ENCODE measurements at regions not wholly inside any gene's neighbourhood (a gene's known extent, or its start where the extent isn't known, plus 50 kb on each side); places are given as distances from the start of the nearest gene placed in this dataset.

DNA sequence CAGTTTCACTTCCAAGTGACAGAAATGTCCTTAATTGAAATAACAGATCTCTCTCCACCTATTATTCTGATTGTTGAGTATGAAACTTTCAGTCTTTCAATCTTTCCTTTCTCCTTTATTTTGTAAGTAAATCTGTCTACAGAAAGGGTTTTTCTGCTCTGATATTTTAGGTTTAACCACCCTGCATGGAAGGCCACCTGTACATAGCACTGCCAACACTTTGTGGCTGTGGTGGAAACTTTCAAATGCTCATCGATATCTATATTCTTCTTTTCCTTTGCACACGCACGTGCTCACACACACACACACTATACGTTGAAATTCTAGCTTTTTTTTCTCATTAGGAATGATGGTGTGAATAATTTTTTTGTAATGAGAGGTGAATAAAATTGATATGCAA lies 1179.3 kb downstream of the KCNT2 start:
- TF ChIP-seq, protein P1, sequence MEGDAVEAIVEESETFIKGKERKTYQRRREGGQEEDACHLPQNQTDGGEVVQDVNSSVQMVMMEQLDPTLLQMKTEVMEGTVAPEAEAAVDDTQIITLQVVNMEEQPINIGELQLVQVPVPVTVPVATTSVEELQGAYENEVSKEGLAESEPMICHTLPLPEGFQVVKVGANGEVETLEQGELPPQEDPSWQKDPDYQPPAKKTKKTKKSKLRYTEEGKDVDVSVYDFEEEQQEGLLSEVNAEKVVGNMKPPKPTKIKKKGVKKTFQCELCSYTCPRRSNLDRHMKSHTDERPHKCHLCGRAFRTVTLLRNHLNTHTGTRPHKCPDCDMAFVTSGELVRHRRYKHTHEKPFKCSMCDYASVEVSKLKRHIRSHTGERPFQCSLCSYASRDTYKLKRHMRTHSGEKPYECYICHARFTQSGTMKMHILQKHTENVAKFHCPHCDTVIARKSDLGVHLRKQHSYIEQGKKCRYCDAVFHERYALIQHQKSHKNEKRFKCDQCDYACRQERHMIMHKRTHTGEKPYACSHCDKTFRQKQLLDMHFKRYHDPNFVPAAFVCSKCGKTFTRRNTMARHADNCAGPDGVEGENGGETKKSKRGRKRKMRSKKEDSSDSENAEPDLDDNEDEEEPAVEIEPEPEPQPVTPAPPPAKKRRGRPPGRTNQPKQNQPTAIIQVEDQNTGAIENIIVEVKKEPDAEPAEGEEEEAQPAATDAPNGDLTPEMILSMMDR (IDR thresholded peaks at IDR 0.05; ENCODE audit: insufficient read depth, low read length) = no peak
- TF ChIP-seq GABPA (IDR thresholded peaks at IDR 0.05; ENCODE audit: low read depth) (no peak), SPI1 (IDR thresholded peaks at IDR 0.05; ENCODE audit: borderline replicate concordance, low read depth) (no peak), POLR2AphosphoS5 (IDR thresholded peaks at IDR 0.05; ENCODE audit: low read depth) (no peak)
- TF ChIP-seq, protein P2, sequence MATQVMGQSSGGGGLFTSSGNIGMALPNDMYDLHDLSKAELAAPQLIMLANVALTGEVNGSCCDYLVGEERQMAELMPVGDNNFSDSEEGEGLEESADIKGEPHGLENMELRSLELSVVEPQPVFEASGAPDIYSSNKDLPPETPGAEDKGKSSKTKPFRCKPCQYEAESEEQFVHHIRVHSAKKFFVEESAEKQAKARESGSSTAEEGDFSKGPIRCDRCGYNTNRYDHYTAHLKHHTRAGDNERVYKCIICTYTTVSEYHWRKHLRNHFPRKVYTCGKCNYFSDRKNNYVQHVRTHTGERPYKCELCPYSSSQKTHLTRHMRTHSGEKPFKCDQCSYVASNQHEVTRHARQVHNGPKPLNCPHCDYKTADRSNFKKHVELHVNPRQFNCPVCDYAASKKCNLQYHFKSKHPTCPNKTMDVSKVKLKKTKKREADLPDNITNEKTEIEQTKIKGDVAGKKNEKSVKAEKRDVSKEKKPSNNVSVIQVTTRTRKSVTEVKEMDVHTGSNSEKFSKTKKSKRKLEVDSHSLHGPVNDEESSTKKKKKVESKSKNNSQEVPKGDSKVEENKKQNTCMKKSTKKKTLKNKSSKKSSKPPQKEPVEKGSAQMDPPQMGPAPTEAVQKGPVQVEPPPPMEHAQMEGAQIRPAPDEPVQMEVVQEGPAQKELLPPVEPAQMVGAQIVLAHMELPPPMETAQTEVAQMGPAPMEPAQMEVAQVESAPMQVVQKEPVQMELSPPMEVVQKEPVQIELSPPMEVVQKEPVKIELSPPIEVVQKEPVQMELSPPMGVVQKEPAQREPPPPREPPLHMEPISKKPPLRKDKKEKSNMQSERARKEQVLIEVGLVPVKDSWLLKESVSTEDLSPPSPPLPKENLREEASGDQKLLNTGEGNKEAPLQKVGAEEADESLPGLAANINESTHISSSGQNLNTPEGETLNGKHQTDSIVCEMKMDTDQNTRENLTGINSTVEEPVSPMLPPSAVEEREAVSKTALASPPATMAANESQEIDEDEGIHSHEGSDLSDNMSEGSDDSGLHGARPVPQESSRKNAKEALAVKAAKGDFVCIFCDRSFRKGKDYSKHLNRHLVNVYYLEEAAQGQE (IDR thresholded peaks at IDR 0.05; ENCODE audit: insufficient replicate concordance, low read depth) = no peak
- no peaks in the 10 kb centered on the region for H3K27me3 ChIP-seq (ENCODE audit: insufficient read depth, poor library complexity, severe bottlenecking)
- DNase-seq (ENCODE audit: low read depth in 1 of 2, low spot score in 1 of 2) = no peak
- no peak overlapping the region for H3K27ac ChIP-seq (replicated peaks)
- H3K4me3 ChIP-seq (replicated peaks; ENCODE audit: insufficient read depth, low read length) = no peak overlapping the region

DNA sequence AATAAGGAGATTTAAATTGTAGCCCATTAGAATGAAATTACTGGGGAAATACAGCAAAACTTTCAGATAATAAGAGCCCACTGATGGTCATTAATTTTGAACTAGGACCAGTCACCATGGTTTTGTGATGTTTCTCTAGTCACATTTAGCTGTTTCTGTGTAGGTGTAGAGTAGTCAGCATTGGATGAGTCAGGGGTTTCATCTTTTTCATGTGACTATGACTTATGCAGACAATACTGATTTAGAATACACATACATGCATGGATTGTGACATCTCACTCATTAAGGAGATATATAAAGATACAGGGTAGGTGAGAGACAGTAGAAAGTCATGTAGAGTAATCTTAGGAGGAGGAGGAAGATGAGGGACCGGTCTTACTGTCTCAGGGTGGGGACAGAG lies 1192.7 kb downstream of the KCNT2 start:
- Histone ChIP-seq H3K4me3 (replicated peaks; ENCODE audit: insufficient read depth, low read length) (no peak overlapping the region), H3K27me3 (ENCODE audit: insufficient read depth, poor library complexity, severe bottlenecking) (no peaks in the 10 kb centered on the region), H3K27ac (replicated peaks) (no peak overlapping the region)
- TF ChIP-seq SPI1 (IDR thresholded peaks at IDR 0.05; ENCODE audit: borderline replicate concordance, low read depth) (no peak), GABPA (IDR thresholded peaks at IDR 0.05; ENCODE audit: low read depth) (no peak), POLR2AphosphoS5 (IDR thresholded peaks at IDR 0.05; ENCODE audit: low read depth) (no peak)
- TF ChIP-seq, protein P2 (IDR thresholded peaks at IDR 0.05; ENCODE audit: insufficient replicate concordance, low read depth) = no peak
- TF ChIP-seq, protein P1 (IDR thresholded peaks at IDR 0.05; ENCODE audit: insufficient read depth, low read length) = no peak
- DNase-seq (ENCODE audit: low read depth in 1 of 2, low spot score in 1 of 2) = no peak

DNA sequence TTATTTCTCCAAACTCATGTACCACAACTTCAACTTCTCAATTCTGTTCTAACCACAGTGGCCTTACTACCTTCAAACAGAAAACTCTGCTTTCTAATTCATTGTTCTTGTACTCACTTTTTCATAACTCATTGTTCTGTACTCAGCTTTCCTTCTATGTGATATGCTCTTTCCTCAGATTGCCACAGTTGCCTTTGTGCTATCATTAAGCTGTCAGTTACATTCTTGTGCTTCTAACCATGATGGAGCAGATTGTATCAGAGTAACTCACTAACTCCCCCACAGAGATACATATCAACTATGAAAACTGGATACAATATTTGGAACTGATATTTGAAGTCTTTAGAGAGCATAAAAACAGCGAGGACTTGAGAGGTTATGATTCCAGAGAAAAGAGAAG lies 1213.7 kb downstream of the KCNT2 start:
- no peak overlapping the region for H3K4me3 ChIP-seq (replicated peaks; ENCODE audit: insufficient read depth, low read length)
- TF ChIP-seq SPI1 (IDR thresholded peaks at IDR 0.05; ENCODE audit: borderline replicate concordance, low read depth) (no peak), POLR2AphosphoS5 (IDR thresholded peaks at IDR 0.05; ENCODE audit: low read depth) (no peak)
- TF ChIP-seq, protein P2 (IDR thresholded peaks at IDR 0.05; ENCODE audit: insufficient replicate concordance, low read depth) = no peak
- no peaks in the 10 kb centered on the region for H3K27me3 ChIP-seq (ENCODE audit: insufficient read depth, poor library complexity, severe bottlenecking)
- no peak for DNase-seq (ENCODE audit: low read depth in 1 of 2, low spot score in 1 of 2)
- no peak overlapping the region for H3K27ac ChIP-seq (replicated peaks)

All from HL-60 (cell line).